Right renal pelvis (tissue), 4 donors: ENCODE measurements at regions not wholly inside any gene's neighbourhood (a gene's known extent, or its start where the extent isn't known, plus 50 kb on each side); places are given as distances from the start of the nearest gene placed in this dataset.
A peak's percentile ranks its signal among the peaks of the same experiment; 100 is the strongest.
"Not testable (repeated sequence)": the region's sequence is repeated elsewhere in the genome, so short reads cannot be mapped to it uniquely, and the experiment has no call there.

Experiments
- DNase-seq, 4 donors: peaks; one replicate each; pipeline ENCODE4 v3.0.0-alpha.2; 2013; ENCODE audit warnings: low read depth in 4 of 4, low spot score in 3 of 4, missing footprints in 1 of 4

GRCh38 chr10:63901881-63902280 lies 380.7 kb downstream of the REEP3 start:
- DNase-seq, result no peak

GRCh38 chr10:63910806-63911205 lies 389.6 kb downstream of the REEP3 start:
- DNase-seq, result no peak

DNA sequence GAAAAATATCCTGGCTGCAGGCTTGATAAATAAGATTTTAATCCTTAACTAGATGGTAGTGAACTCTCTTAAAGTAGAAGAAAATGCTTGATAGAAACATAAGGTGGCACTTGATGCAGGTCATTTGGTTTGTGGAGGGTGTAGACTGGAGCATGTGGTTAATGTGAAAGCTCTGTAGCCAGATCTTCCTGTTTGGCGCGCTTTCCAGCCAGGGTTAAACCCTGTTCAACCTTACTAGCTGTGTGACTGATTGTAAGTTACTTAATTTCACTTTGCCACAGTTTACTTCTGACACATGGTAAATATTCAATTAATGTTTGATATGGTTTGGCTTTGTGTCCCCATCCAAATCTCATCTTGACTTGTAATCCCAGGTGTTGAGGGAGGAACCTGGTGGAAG lies 394.0 kb downstream of the REEP3 start:
- DNase-seq, result no peak

GRCh38 chr10:63917363-63917762 lies 396.2 kb downstream of the REEP3 start:
- no peak for DNase-seq

DNA sequence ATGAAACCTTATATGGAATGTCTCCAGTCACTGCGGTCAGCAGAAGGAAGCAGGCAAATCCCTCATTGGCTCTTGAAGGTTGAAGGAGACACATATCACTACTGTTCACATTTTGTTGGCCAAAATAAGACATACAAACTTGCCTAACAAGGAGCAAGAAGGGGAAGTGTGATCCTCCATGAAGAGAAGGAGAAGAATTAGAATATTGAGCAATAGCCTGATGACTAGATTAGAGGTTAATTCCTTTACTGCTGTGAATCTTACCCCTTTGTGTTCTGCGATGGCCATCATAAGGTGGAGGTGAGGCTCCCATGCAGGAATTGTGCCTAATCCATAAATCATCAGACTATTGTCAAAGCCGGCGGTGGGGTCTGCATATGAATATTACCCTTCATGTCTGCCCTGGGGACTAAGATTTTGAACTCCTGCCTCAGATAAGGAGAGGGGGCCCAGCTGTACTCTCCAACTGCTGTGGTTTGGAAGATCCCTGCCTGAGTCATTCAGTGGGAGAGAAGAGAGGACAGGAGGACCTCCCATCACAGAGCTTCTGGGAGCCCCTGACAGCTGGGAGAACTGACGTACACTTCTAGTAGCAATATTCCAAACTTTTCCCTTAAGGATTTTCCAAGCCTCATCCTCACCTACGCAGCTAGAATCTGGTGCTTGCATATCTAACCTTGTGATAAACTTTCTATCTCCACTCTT lies 398.5 kb downstream of the REEP3 start:
- DNase-seq, result no peak

GRCh38 chr10:63920926-63921325 lies 399.7 kb downstream of the REEP3 start:
- no peak for DNase-seq

GRCh38 chr10:63921908-63922467 lies 400.8 kb downstream of the REEP3 start:
- DNase-seq, result no peak

DNA sequence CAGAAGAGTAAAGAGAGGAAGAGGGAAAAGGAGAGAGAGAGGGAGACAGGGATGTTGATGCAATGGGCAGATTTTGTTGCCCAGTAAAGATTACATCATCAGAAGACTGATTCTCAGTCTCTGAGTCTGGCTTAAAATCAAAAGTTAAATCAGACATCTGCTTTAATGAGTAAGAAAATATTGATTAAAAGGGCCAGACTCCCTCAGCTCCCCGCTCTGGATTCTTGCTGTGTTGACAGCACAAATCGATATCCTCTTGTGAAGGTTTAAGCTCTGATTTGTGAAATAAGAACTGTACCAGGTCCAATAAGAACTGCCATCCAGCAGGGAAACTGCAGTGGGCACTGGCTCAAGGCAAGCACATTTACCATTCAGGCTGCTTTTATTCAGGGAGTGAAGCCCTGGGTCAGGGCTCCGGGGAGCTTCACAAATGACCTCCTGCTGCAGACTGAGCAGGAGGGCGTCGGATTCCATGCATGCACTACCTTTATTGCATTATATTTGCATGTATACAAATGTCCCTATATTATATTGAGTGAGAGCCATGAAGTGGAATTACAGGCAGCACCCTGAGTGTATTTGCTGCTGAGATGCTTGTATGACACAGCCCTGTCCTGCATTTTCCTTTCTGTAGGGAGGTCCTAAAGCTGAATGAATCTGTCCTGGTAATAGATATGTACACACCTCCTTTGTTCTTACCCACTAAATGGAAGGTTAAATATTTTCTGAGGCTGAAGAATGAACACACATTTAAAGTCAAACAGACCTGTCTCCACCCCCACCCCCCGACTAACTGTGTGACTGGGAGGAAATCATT lies 401.5 kb downstream of the REEP3 start:
- DNase-seq, result no peak

- no peak for DNase-seq
Observed at GRCh38 chr10:63929831-63930467, 408.7 kb downstream of the REEP3 start.

DNA sequence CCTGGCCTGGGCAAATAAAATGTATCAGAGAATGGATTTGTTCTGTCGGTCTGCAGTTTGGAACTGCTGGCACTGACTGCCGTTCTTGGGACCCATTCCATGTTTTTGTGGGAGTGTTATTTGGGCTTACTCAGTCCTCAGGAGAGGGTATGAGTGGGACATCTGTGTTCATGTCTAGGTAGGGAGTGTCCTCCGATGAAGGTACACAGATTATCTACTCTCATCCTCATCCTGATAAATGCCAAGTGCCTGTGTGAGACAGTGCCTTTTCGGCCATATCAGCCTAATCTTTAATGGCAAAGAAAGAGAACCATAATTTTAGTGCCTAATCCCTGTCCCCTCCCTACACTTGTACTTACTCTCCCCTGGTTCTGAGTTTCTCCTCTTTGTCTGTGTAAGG lies 409.4 kb downstream of the REEP3 start:
- DNase-seq, result no peak

- DNase-seq, result no peak
Observed at GRCh38 chr10:63935705-63936104, 414.5 kb downstream of the REEP3 start.

DNA sequence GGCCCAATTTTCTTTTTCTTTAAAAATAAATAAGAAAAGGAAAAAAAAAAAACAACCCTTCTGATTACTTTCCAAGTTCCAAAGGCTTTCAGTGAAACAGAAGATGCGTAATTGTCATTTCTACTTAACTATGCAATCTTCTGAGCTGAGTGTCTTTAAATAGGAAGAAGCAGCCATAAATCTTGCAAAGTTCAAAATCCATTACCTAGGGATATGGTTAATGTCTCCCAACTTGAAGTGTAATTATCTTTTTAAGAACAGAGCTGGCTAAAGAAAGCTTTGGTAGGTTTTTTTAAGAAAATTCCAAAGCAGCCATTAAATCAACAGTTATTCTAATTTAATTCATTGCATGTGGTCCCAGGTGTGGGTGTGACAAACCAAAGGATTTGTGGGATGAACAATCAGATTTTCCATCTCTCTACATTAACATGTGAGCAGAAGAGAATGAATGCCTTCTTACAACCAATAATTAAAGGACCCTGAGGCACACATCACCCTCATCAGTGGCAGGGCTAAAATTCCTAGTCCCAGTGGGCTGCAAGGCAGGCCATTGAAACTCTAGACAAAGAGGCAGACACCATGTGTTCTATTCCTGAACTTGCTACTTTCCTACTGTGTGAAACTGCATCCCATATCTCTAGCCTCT lies 419.2 kb downstream of the REEP3 start:
- DNase-seq, result no peak

- DNase-seq, result no peak
Observed at GRCh38 chr10:63964406-63964805, 443.2 kb downstream of the REEP3 start.

DNA sequence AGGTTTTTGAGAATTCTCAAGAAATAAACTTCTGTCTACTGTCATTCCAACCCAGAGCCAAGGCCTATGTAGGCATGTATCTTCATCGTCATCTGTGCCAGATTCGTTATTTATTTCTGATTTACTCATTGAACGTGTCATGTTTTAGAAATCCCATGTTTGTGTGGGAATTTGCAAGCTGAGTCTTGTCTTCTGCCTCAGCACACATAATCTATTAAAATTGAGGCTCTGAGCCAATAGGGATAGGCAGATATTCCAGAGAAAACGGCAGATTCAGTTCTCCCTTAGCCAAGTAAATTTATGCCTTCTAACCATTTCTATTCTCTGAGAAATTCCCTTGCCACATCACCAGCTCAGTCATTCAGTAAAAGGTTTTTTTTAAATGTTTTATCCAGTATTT lies 444.6 kb downstream of the REEP3 start:
- DNase-seq, result no peak

DNA sequence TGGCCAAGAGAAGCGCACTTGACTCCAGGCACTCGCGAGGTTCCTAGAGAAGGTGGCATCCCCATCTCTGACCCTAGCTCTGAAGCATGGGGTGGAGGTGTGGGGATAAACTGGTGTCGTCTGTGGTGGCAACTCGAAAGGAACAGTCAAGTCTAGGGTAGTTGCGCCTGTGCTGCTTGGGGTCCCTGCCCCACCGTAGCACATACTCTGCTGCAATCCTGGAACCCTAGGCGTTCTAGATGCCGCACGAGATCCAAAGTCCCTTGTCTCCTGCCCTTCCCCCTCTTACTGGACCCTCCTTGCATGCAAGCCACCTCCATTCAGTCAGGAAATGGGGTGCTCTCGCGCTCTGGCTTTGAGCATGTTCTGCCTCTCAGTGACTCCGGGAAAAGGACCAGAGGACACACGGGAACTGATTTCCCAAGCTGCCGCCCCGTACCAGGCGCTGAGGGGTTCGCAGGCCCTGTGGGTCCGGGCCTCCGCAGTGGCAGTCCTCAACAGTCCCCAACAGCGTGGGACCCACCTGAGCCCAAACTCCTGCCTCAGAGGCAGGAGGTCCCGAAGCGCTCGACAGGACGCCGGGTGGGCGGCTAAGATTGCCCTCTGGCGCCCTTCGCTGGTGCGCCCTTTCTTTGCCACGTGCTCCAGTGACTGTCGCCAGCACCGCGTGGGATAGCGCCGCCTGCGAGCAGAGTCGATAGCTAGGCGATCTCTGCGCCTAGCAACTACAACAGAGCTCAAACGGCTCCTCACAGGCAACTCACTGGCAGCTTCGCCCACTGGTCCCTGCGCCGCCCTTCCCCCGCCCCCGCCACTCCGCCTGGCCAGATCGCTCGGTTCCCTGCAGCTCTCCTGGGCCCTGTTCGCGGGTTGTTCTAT lies 452.0 kb downstream of the REEP3 start:
- DNase-seq, result no peak

DNA sequence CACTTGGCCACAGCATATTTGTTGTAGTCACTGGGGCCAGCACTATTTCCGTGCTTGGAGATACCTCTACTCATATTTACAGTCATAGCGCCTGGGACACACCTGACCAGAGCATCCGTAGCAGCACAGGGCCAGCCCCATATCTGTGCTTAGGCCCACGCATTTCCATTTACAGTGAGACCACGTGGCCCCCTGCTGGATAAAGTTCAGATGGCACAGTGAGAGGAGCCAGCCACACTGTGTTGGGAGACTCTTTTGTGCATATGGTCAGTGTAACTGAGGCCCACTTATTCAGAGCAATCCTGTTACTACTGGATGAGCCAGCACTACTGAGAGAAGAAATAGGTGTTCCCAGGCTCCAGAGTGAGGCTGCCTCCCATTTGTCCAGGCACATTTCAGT lies 455.3 kb downstream of the REEP3 start:
- peak in 1 of 4 donors; percentile 5 for DNase-seq

DNA sequence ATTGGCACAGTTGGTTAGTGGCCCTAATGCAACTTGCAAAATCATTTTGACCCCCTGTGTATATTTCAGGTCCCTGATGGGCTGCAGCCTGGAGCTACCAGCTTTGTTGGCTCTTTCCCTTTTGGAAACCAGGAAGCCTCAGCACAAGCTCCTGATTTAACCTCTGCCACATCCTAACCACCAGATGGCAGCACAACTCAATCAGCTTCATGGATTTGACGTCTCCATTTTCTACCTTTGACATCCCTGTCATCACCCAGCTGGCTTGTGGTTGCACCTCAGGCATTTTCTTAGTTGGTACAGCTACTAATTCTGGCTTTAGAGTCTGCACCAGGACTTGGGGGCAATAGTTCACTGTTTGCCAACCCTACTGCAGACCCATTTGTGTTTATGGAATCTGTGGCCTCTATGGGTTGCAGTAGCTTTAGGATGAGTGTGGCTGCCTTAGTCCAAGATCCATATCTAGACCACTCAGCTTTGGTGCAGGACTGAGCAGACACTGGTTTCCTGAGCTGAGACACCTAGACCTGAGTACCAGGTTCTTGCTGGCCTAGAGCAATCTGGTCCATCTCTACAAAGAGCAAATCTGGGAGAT lies 456.2 kb downstream of the REEP3 start:
- peak in 1 of 4 donors; percentile 5 for DNase-seq

DNA sequence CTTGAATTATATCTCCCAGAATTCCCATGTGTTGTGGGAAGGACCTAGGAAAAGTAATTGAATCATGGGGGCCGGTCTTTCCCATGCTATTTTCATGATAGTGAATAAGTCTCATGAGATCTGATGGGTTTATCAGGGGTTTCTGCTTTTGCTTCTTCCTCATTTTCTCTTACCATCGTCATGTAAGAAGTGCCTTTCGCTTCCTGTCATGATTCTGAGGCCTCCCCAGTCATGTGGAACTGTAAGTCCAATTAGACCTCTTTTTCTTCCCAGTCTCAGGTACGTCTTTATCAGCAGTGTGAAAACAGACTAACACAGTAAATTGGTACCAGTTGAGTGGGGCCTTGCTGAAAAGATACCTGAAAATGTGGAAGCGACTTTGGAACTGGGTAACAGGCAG lies 459.7 kb downstream of the REEP3 start:
- DNase-seq, result not testable (repeated sequence)

DNA sequence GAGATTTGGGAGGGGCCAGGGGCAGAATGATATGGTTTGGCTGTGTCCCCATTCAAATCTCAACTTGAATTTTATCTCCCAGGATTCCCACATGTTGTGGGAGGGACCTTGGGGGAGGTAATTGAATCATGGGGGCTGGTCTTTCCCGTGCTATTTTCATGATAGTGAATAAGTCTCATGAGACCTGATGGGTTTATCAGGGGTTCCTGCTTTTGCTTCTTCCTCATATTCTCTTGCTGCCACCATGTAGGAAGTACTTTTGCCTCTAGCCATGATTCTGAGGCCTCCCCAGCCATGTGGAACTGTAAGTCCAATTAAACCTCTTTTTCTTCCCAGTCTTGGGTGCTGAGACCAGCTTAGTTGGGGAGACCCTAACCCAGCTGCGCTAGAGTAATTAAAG lies 462.9 kb downstream of the REEP3 start:
- not testable (repeated sequence) for DNase-seq
